Nephron progenitor cell (in vitro differentiated cells): ENCODE measurements at regions not wholly inside any gene's neighbourhood (a gene's known extent, or its start where the extent isn't known, plus 50 kb on each side); places are given as distances from the start of the nearest gene placed in this dataset.

Source experiments
- DNase-seq: peaks from one replicate; pipeline ENCODE4 v3.0.0; 2021
- H3K27ac Mint-ChIP-seq: 2 replicates; pipeline ENCODE4 v1.8.0; 2021; ENCODE audit warnings: mild to moderate bottlenecking, moderate library complexity, mixed read lengths
- H3K27me3 Mint-ChIP-seq: 2 replicates; pipeline ENCODE4 v1.8.0; 2021; ENCODE audit warnings: mild to moderate bottlenecking, low read depth, mixed read lengths; ENCODE audit not compliant: poor library complexity
- H3K36me3 Mint-ChIP-seq: 2 replicates; pipeline ENCODE4 v1.8.0; 2021; ENCODE audit warnings: low read depth, mixed read lengths
- H3K4me1 Mint-ChIP-seq: 2 replicates; pipeline ENCODE4 v1.8.0; 2021; ENCODE audit warnings: mixed read lengths
- H3K4me3 Mint-ChIP-seq: 2 replicates; pipeline ENCODE4 v1.8.0; 2021; ENCODE audit warnings: mild to moderate bottlenecking, moderate library complexity, mixed read lengths
- H3K9me3 Mint-ChIP-seq: 2 replicates; pipeline ENCODE4 v1.8.0; 2021; ENCODE audit warnings: mild to moderate bottlenecking, moderate library complexity, mixed read lengths
- CTCF ChIP-seq: fragments of 200-600 bp; sonication (generic); IDR thresholded peaks from 2 replicates; pipeline ENCODE4 v1.5.0; 2021; ENCODE audit warnings: antibody characterized with exemption

- H3K4me1 Mint-ChIP-seq: peaks cover 27% of the 10 kb centered on the region
- no peak for DNase-seq
- H3K4me3 Mint-ChIP-seq: no peak overlapping the region
- no peak overlapping the region for H3K27ac Mint-ChIP-seq
- H3K36me3 Mint-ChIP-seq: no peaks in the 10 kb centered on the region
- TF ChIP-seq CTCF: no peak
- H3K9me3 Mint-ChIP-seq: peaks cover 13% of the 10 kb centered on the region
- H3K27me3 Mint-ChIP-seq: peaks cover 4% of the 10 kb centered on the region
Measured at GRCh38 chr2:65504201-65504600, 71.8 kb upstream of the SPRED2 start.

- peak overlapping the region; percentile 15 for H3K27ac Mint-ChIP-seq
- DNase-seq: no peak
- no peak overlapping the region for H3K4me3 Mint-ChIP-seq
- H3K27me3 Mint-ChIP-seq: peaks cover 4% of the 10 kb centered on the region
- H3K9me3 Mint-ChIP-seq: peaks cover 9% of the 10 kb centered on the region
- H3K36me3 Mint-ChIP-seq: no peaks in the 10 kb centered on the region
- no peak for TF ChIP-seq CTCF
- peaks cover 29% of the 10 kb centered on the region for H3K4me1 Mint-ChIP-seq
Measured at GRCh38 chr2:65503746-65504145, 71.3 kb upstream of the SPRED2 start.

- Mint-ChIP-seq H3K9me3 (no peaks in the 10 kb centered on the region), H3K27me3 (peaks cover 4% of the 10 kb centered on the region), H3K4me3 (no peak overlapping the region), H3K4me1 (peaks cover 32% of the 10 kb centered on the region), H3K36me3 (no peaks in the 10 kb centered on the region), H3K27ac (no peak overlapping the region)
- TF ChIP-seq CTCF: no peak
- no peak for DNase-seq
Measured at GRCh38 chr2:65501836-65502235, 69.4 kb upstream of the SPRED2 start.

GRCh38 chr2:65501074-65501473, 68.7 kb upstream of the SPRED2 start:
- no peak overlapping the region for H3K27ac Mint-ChIP-seq
- no peak overlapping the region for H3K4me3 Mint-ChIP-seq
- TF ChIP-seq CTCF: no peak
- no peaks in the 10 kb centered on the region for H3K36me3 Mint-ChIP-seq
- H3K4me1 Mint-ChIP-seq: peaks cover 32% of the 10 kb centered on the region
- no peak for DNase-seq
- peaks cover 4% of the 10 kb centered on the region for H3K27me3 Mint-ChIP-seq
- no peaks in the 10 kb centered on the region for H3K9me3 Mint-ChIP-seq

- Mint-ChIP-seq H3K4me1 (peaks cover 31% of the 10 kb centered on the region), H3K9me3 (no peaks in the 10 kb centered on the region), H3K27ac (no peak overlapping the region), H3K27me3 (peaks cover 2% of the 10 kb centered on the region), H3K36me3 (no peaks in the 10 kb centered on the region), H3K4me3 (no peak overlapping the region)
- TF ChIP-seq CTCF: no peak
- no peak for DNase-seq
Measured at GRCh38 chr2:65500310-65501040, 68.1 kb upstream of the SPRED2 start.

GRCh38 chr2:65499216-65499615, 66.8 kb upstream of the SPRED2 start:
- no peak overlapping the region for H3K27ac Mint-ChIP-seq
- H3K27me3 Mint-ChIP-seq: no peaks in the 10 kb centered on the region
- TF ChIP-seq CTCF: no peak
- no peak overlapping the region for H3K4me3 Mint-ChIP-seq
- no peaks in the 10 kb centered on the region for H3K9me3 Mint-ChIP-seq
- no peak for DNase-seq
- H3K36me3 Mint-ChIP-seq: no peaks in the 10 kb centered on the region
- peaks cover 19% of the 10 kb centered on the region for H3K4me1 Mint-ChIP-seq
